ENCODE measurements at regions not wholly inside any gene's neighbourhood (a gene's known extent, or its start where the extent isn't known, plus 50 kb on each side); places are given as distances from the start of the nearest gene placed in this dataset.

DNA sequence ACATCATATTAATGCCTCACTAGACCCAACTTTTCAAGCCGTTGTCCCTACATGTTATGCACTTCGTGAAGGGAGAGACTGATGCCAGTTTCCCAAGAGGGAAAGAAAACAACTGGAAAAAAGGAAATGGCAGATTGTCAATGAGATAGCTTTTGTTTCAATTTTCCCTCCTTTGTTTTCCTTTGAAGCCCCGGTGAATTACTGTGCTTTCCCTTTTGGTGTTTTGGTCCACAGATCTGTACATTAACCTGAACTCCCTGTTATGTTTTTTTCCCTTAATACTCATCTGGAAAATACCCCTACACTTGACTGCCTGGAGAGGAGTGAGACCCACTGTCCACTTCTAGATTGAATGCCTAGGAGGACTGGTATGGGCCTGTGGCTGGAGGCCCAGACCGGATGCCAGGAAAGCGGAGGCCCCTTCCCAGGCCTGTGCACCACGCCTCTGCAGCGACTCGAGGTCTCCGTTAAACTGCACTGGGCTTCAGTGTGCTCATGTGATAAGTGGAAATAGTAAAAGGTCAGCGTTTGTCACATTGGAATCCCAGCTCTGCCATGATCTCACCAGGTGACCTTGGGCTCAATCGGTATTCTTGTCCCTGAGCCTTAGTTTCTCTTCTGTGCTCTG is 106.4 kb downstream of the GATA6 start:
- DNase-seq (ENCODE audit: missing footprints), result no peak
- intact Hi-C loops (cut with DNase I), result loop anchor here (2.0 to 5.0 kb wide), 2 partner anchors 73 to 286 kb away; no protein-coding TSS in a partner anchor

DNA sequence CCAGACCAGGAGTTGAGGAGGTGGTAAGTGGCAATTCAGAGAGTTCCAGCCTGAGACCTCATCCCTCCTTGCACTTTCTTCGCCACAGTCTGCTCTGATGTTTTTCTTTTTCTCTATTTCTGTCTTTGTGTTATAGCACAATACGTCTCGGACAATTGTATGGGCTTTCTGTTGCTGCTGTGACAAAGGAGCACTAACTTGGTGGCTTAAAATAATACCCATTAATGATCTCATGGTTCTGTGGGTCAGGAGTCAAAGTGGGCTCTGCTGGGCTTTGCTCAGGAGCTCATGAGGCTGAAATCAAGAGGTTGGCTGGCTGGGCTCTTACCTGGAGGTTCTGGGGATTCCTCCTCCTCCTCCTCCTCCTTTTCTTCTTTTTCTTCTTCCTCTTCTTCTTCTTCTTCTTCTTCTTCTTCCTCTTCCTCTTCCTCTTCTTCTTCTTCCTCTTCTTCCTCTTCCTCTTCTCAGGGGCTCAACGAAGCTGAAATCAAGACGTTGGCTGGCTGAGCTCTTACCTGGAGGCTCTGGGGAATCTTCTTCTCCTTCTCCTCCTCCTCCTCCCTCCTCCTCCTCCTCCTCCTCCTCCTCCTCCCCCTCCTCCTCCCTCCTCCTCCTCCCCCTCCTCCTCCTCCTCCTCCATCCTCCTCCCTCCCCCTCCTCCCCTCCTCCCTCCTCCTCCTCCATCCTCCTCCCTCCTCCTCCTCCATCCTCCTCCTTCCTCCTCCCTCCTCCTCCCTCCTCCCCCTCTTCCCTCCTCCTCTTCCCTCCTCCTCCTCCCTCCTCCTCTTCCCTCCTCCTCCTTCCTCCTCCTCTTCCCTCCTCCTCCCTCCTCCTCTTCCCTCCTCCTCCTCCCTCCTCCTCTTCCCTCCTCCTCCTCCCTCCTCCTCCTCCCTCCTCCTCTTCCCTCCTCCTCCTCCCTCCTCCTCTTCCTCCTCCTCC is 104.0 kb downstream of the GATA6 start:
- no peak for ATAC-seq
- intact Hi-C loops (cut with DNase I), result no loop called here
- no peak for DNase-seq (ENCODE audit: missing footprints)

More for the DNA sequence above, 106.4 kb downstream of the GATA6 start:
- no peak for ATAC-seq

DNA sequence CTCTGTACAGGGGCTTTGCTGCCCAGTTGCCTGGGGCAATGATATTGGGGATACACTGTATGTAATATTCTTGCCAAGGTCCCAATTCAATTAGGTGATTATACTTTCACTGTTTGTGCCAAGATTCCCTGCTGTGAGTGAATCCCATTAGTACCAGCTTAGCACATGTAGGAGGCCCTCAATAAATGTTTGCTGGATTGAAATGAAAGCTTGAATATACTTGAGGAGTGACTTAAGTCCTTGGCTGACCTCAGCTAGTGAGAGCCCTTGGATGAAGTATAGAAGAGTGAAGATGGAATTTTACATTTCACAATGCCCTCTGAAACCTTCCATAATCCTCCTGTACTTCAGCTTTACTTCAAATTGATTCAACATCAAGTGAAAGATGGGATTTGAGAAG is 102.9 kb downstream of the GATA6 start:
- DNase-seq (ENCODE audit: missing footprints) (no peak), ATAC-seq (no peak)
- intact Hi-C loops (cut with DNase I), result no loop called here

DNA sequence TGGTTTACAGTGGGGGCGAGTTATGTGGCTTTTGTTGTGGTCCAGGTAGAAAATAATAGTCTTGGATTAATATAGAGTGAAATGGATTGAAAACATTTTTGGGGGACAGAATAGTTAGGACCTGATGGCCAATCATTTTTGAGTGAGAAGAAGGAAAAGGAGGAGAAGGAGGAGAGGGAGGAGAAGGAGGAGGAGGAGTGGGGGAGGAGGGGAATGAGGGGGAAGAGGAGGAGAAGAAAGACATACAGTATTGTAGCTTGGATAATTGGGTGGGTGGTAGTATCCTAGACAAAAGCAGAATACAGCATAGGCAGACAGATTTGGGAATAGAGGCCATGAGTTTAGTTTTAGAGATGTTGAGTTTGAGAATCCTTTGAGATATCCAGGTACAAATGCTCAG is 101.6 kb downstream of the GATA6 start:
- intact Hi-C loops (cut with DNase I), result no loop called here
- DNase-seq (ENCODE audit: missing footprints), result no peak
- ATAC-seq, result no peak

DNA sequence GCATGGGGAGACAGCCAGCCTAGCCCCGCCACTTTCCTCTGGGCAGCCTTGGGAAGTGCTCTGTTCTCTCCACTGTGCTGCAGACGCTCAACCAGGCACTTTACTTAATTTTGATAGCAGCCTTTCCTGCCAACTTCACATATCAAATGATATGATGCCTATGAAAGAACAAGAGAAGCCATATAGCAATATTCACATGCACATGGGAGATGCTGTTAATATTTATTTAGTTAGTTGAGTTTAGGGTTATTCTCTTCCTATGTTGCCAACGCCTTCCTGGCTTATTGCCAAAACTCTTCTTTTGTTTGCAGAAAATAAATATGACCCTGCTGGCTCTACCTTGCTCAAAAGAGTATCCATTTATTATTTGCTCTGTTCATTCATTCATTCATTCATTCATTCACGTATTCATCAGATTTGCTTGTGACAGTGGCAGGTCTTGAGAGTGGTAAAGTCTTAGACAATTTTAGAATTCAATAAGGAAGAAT is 99.3 kb downstream of the GATA6 start:
- ATAC-seq (no peak), DNase-seq (ENCODE audit: missing footprints) (no peak)
- intact Hi-C loops (cut with DNase I), result loop anchor here (5.0 kb wide), 1 partner anchor 99 kb away; no protein-coding TSS in a partner anchor

DNA sequence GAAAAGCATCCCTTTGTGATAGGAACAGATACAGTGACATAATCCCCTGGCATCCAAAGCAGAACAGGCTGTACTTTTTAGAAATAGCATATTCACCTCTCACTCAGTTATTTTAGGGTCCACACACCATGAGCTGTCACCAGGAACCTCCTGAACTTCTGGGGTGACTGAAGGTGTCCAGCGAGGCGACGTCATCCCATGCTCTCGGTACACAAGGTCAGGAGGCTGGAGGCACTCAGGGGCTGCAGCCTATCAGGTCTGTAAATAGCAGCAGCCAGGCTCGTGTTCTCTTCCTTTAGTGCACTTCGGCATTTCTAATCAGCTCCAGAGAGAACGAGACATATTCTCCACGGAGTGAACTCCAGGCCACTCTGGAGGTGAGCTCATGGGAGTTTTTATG is 98.3 kb downstream of the GATA6 start:
- DNase-seq (ENCODE audit: missing footprints) (peak; percentile 86), ATAC-seq (peak; percentile 94)
- intact Hi-C loops (cut with DNase I), result loop anchor here (1.0 to 5.0 kb wide), 6 partner anchors 61 to 199 kb away; no protein-coding TSS in a partner anchor

DNA sequence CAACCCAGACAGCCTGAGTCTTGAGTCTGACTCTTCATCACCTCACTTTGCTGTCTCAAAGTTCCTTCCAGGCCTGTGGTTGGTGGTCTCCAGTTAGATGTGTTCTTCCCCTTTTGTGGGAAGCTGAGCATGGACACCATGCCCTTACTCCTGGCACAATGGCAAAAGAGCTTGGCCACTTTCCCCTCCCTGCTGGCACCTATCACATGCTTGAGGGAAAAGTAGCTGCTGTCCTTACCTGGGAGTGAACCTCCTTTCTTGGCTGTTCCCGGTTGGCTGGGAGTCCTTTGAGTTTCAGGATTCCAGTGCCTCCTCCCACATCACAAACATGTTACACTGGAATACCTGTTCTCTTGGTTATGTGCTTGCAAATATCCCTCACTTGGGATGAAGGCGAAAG is 97.8 kb downstream of the GATA6 start:
- DNase-seq (ENCODE audit: missing footprints) (no peak), ATAC-seq (peak; percentile 8)
- intact Hi-C loops (cut with DNase I), result loop anchor here (1.0 to 5.0 kb wide), 6 partner anchors 60 to 200 kb away; no protein-coding TSS in a partner anchor

DNA sequence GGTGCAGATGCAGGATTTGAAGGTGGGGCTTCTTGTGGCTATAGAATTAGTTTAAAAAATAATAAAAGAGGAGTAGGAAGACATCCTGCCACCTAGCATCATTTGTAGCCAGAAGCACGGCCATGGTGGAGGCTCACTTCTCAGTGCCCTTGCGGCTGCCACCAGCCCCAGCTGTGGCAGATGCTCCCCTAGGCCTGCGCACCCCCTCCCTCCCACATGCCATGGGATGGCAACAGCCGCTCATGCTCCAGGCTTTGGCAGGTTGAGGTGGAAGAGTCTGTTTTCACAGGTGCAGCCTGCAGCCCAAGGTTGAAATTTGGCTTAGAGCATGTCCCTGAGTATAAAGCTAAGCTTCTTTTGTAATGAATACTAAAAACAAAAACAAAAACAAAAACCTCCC is 96.4 kb downstream of the GATA6 start:
- ATAC-seq, result no peak
- intact Hi-C loops (cut with DNase I), result loop anchor here (2.0 to 5.0 kb wide), 4 partner anchors 59 to 201 kb away; no protein-coding TSS in a partner anchor

DNA sequence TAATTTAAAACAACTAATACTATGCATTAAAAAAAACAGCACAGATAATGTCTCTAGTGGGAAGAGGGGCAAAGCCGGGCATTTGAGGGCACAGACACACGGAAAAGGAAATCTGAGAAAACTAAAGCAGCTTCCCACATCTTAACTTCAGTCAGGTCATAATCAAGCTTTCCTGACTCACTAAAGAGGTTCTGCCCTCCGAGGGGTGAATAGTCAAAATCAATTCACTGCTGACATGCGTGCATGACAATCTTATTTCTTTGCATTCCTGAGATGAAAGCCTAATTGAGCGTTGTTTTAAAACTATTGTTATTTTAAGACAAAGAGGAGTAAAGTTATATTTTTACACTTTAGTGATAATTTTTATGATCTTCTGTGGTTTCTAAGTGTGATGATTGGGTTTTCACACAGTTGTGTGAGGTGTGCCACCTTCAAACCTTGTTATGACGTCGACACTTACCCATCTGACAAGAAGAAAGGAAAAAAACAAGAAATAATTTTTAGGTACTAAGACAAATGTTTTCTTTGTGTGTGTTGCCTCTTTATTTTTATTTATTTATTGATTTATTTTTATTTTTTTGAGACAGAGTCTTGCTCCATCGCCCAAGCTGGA is 90.9 kb downstream of the GATA6 start:
- intact Hi-C loops (cut with DNase I), result no loop called here
- ATAC-seq, result no peak

More for the DNA sequence above, 96.4 kb downstream of the GATA6 start:
- no peak for DNase-seq (ENCODE audit: missing footprints)

DNA sequence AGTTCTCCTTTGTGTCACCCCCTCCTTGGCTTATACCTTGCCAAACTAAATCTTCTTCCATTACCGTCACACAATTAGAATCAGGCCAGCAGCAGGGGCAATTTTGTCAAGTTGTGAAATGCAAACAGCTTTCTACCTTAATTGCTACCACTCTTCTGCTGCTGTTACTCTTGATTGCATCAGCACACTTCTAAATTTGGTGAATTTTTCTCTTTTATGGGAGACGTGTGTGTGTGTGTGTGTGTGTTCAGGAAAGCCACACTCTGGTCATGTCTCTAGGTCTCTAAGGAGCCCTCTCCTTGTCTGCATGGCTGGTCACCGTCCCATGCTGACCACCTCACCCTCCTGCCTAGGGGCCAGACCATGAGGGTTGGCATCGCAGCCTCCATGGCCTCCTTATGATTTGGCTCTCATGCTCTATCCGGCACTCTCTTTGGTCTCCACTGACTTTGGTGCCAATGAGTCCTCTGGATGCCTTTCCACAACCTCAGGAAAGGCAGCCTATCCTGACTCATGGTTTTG is 87.7 kb downstream of the GATA6 start:
- no peak for DNase-seq (ENCODE audit: missing footprints)
- intact Hi-C loops (cut with DNase I), result no loop called here

More for the DNA sequence above, 90.9 kb downstream of the GATA6 start:
- DNase-seq (ENCODE audit: missing footprints), result no peak

DNA sequence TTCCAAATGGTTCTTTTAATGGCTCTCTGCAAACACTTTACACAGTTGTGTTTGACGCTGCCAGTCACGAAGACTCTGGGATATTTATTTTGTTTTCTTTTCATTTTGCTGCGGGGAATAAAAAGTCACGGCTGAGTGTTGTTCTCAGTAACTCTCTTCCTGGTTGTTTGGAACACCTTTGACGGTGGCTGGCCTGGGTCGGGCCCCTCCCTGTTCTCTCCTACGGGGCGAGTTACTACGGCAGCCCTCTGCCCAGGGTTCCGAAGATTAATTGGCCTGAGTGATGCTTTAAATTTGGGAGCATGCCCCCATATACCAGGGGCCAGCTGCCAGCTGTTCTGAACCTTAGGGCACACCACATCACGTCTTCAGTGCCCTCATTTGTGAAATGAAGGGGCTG is 84.7 kb downstream of the GATA6 start:
- intact Hi-C loops (cut with DNase I), result no loop called here
- ATAC-seq, result no peak
- no peak for DNase-seq (ENCODE audit: missing footprints)

More for the DNA sequence above, 87.7 kb downstream of the GATA6 start:
- peak; percentile 23 for ATAC-seq

DNA sequence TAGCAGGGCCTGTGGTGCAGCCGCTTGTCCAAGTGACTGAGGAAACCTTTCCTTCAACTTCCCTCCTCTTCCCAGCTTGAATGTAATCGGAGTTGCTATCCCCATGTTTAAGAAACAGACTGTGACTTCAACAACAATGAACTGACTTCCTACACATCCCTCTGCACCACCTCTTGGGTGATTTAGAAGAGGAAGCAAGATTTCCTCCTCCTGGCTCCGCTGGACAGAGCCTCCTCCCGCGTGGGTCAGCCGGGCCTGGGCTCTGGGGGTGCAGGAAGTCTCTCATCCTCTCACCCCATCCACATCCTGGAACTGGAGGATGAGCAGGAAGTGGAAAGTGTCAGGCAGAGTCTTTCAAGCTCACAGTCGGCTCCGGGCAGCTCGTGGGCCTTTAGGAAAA is 84.3 kb downstream of the GATA6 start:
- intact Hi-C loops (cut with DNase I), result no loop called here
- DNase-seq (ENCODE audit: missing footprints) (no peak), ATAC-seq (no peak)

DNA sequence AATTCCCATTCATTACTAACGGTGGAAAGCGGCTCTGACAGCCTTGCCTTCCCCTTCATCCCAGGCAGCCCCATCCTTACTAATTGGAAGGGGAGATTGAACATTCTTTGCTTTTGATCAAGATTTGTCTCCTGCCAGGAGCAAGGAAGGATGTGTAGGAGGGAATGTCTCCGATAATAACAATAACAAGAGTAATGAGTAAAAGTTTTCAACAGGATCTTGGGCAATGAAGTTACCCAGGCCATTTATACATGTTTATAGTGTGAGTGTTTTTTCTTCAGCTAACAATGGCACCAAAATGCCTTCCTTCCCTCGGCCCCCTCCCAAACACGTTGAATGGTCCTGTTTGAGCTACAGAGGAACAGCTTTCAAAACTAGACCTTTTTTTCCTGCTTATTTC is 83.8 kb downstream of the GATA6 start:
- intact Hi-C loops (cut with DNase I), result no loop called here
- ATAC-seq, result no peak

More for the DNA sequence above, 83.8 kb downstream of the GATA6 start:
- DNase-seq (ENCODE audit: missing footprints), result no peak
